Activated T-cell treated with anti-CD3 and anti-CD28 coated beads for 48 hours (primary cell): ENCODE measurements at regions not wholly inside any gene's neighbourhood (a gene's known extent, or its start where the extent isn't known, plus 50 kb on each side); places are given as distances from the start of the nearest gene placed in this dataset.
"Not testable (repeated sequence)": the region's sequence is repeated elsewhere in the genome, so short reads cannot be mapped to it uniquely, and the experiment has no call there.

ENCODE experiments used
- DNase-seq: peaks from one replicate; pipeline ENCODE4 v3.0.0-alpha.2; 2020; ENCODE audit warnings: low read depth

GRCh38 chr12:90504806-90505205 is 450.2 kb downstream of the CCER1 start:
- no peak for DNase-seq

- no peak for DNase-seq
Measured at GRCh38 chr12:90502070-90502469, 452.9 kb downstream of the CCER1 start.

DNA sequence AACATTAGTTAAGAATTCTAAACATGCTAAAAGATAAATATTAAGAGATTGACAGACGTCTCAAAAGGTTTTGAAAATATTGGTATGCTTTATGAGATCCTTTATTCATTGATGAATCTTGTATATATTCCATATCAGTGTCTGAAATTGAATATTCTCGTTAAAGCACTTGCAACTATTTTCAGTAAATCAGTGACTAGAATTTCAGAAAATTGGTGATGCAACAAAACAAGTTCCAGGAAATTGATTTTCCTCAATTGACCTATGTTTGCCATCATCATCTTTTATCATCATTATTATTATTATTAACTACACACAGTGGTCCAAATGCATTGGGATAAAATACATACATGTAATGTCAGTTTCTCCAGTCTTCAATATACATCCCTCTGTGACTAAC is 453.6 kb downstream of the CCER1 start:
- no peak for DNase-seq

- no peak for DNase-seq
Measured at GRCh38 chr12:90499795-90500194, 455.2 kb downstream of the CCER1 start.

DNA sequence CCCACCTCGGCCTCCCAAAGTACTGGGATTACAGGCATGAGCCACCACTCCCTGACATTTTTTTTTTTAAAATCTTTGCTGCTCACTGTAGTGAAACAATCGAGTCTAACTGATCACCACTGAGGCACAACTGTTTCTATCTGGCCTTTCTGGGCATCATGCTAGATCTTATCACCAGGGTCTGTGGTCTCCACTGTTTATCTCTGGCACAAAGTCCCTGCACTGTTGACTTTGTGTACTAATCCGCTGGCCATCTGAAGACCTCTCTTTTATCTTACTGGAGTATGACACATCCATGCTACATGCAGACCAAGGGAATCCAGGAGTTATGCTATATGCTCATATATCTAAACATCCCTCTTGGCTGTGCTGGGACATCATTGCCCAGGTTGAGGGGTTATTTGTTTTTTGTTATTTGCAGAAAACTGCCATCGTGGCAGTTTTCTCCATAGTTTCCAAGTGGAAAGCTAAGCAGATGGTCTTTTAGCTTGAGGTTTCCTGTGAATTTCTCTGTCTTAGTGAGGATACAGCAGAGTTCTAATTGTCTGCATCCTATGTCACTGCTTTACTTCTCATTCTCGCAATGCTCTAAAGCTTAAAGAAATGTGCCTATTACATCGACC is 456.9 kb downstream of the CCER1 start:
- DNase-seq: no peak

- no peak for DNase-seq
Measured at GRCh38 chr12:90490355-90490754, 464.6 kb downstream of the CCER1 start.

DNA sequence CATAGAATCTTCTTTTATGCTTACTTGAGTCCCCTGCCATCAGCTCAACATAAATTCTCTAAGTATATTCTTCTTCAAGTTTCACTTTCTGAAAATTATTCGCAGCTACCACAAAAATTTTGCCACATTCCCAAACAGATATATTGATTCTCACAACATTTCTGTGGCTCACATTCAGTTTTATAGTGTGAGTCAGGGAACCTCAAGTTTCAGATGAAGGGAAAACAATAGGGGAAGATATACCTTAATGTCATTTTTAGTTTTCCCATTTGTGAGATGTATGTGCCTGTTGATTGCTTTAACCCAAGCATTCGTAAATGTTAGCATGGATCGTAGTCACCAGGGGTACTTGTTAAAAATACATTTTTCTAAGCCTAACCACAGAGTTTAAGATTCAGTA is 465.8 kb downstream of the CCER1 start:
- DNase-seq: no peak

DNA sequence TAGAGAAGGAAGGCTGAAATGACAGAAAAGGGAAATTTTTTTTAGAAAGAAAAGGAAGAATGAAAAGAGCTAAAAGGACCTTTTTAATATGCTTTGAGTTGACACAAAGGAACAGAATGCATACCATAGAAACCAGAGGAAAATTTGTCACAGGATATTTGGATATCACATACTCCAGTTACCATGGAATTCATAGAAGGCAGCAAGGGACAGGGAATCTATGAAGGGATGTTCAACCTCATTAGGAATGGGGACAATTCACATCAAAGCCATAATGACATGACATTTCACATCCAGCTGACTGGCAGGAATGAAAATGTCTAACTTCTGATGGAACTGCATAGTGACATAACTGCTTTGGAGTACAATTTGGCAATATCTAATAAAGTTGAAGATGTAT is 469.4 kb downstream of the CCER1 start:
- no peak for DNase-seq

GRCh38 chr12:90484094-90484493 is 470.9 kb downstream of the CCER1 start:
- no peak for DNase-seq

GRCh38 chr12:90481748-90482147 is 473.2 kb downstream of the CCER1 start:
- DNase-seq: no peak

- DNase-seq: no peak
Measured at GRCh38 chr12:90479237-90479636, 475.7 kb downstream of the CCER1 start.

- no peak for DNase-seq
Measured at GRCh38 chr12:90473831-90474230, 481.1 kb downstream of the CCER1 start.

GRCh38 chr12:90460681-90461080 is 494.3 kb downstream of the CCER1 start:
- DNase-seq: no peak

- no peak for DNase-seq
Measured at GRCh38 chr12:90456248-90456647, 498.7 kb downstream of the CCER1 start.

DNA sequence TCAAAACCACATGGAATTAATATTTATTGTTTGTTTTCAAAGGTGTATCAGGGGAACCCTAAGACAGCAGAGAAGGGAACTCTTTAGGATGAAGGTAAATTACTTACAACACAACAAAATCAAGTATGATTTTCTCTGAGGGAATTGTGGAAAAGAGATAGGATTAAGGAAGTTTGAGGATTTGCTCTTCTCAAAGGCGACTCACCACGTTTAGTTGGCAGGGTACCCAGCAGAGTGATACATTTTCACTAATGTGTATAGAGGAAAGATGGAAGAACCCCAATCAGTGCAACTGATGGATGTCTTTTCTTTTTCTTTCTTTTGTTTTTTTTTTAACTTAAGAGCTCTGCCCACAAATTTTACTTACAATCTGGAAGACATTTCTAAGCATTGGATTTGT is 499.2 kb downstream of the CCER1 start:
- no peak for DNase-seq

DNA sequence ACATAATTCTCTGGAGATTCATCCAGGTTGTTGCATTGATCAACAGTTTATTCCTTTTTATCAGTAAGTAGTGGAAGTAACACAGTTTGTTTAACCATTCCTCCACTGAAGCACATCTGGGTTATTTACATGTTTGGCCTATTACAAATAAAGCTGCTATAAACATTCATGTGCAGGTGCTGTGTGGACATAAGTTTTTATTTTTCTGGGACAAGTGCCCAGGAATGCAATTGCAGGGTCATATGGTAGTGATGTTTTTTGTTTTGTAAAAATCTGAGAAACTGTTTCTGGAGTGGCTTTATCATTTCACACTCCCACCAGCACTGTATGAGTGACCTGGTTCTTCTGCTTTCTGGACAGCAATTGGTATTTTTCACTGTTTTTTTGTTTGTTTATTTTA is 505.4 kb downstream of the CCER1 start:
- no peak for DNase-seq

DNA sequence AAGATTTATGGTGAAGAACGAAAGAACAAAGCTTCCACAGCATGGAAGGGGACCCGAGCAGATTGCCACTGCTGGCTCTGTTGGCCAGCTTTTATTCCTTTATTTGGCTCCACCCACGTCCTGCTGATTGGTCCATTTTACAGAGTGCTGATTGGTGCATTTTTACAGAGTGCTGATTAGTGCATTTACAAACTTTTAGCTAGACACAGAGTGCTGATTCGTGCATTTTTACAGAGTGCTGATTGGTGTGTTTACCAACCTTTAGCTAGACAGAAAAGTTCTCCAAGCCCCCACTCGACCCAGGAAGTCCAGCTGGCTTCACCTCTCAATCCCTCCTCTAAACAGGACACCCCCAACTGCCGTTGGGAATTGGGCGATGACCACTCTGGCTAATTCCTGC is 511.5 kb downstream of the CCER1 start:
- not testable (repeated sequence) for DNase-seq

DNA sequence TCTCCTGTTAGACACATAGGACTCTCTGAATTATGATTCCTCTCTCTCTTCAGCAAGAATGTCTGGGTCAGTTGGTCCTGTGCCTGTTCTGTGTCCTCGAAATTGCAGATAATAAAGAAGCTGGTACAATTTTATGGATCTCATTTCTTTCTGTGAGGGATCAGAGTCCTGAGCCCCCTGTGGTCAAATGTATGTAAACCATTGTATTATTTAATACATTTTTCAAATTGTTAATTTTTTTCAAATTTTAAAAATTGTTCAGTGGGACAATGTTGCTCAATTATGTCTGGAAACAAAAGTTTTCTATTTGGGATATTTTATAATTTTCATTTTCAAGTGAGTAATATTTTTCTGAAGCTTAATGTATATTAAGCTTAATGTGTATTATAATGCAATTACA is 513.5 kb downstream of the CCER1 start:
- no peak for DNase-seq

GRCh38 chr12:90428881-90429280 is 526.1 kb downstream of the CCER1 start:
- no peak for DNase-seq

DNA sequence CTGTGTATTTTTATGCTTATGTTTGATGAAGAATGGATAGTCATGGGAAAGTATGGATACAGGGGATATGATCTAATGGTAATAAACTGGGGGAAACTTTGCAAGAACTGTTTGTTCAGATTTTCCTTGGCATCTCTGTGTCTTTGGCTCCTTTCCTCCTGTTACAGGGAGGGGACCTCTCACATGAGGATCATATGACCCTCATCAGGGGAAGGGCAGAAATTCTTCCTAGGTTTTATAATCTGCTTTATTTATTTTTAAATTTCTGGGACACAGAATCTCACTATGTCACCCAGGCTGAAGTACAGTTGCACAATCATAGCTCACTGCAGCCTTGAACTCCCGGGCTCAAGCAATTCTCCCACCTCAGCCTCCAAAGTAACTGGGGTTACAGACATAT is 526.5 kb downstream of the CCER1 start:
- no peak for DNase-seq

- DNase-seq: no peak
Measured at GRCh38 chr12:90423965-90424364, 531.0 kb downstream of the CCER1 start.

DNA sequence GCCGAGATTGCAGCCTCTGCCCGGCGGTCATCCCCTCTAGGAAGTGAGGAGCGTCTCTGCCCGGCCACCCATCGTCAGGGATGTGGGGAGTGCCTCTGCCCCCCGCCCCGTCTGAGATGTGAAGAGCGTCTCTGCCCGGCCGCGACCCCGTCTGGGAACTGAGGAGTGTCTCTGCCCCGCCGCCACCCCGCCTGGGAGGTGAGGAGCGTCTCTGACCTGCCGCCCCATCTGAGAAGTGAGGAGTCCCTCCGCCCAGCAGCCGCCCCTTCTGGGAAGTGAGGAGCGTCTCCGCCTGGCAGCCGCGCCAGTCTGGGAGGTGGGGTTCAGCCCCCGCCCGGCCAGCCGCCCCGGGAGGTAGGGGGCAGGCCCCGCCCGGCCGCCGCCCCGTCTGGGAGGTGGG is 544.0 kb downstream of the CCER1 start:
- DNase-seq: no peak

DNA sequence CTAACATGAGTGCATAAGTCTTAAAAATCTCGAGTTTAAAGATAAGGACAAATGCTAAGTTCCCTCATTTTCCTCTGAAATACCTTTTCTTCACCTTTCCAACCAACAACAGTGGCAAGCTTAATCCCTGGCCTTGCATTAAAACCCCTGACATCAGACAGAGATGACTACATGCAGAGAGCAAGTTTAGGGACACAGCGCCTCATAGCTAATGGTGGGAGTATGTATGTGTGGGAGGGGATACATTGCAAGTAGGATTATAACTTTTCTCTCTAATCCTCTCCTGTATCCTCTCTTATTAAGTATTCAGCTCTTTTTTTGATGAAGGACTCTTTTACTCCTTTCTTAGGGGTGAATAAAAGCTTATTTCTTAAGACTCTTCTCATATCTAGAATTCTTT is 547.1 kb downstream of the CCER1 start:
- no peak for DNase-seq

GRCh38 chr12:90404071-90404470 is 550.9 kb downstream of the CCER1 start:
- DNase-seq: no peak

- no peak for DNase-seq
Measured at GRCh38 chr12:90401185-90401584, 553.8 kb downstream of the CCER1 start.
